Activated CD4-positive, alpha-beta memory T cell treated with anti-CD3 and anti-CD28 coated beads for 36 hours (primary cell): ENCODE measurements at regions not wholly inside any gene's neighbourhood (a gene's known extent, or its start where the extent isn't known, plus 50 kb on each side); places are given as distances from the start of the nearest gene placed in this dataset.
"Not testable (repeated sequence)": the region's sequence is repeated elsewhere in the genome, so short reads cannot be mapped to it uniquely, and the experiment has no call there.

Source experiments
- CTCF ChIA-PET: fragments of 350-600 bp; sonication (Branson Sonifier 250); formaldehyde crosslinking; loops from one replicate; lab custom pipeline; 2021; ENCODE audit warnings: antibody characterized with exemption, inconsistent platforms; lab: Charles Lee
- POLR2A ChIA-PET: fragments of 350-600 bp; sonication (Branson Sonifier 250); formaldehyde crosslinking; loops from one replicate; lab custom pipeline; 2021; ENCODE audit warnings: antibody characterized with exemption; lab: Charles Lee
- DNase-seq: peaks from one replicate; pipeline ENCODE4 v3.0.0-alpha.2; 2020
- H3K27ac Mint-ChIP-seq: one replicate; pipeline ENCODE4 v1.8.0; 2021; ENCODE audit warnings: mixed read lengths
- H3K27me3 Mint-ChIP-seq: one replicate; pipeline ENCODE4 v1.8.0; 2021; ENCODE audit warnings: mixed read lengths
- H3K36me3 Mint-ChIP-seq: one replicate; pipeline ENCODE4 v1.8.0; 2021; ENCODE audit warnings: mixed read lengths
- H3K4me1 Mint-ChIP-seq: one replicate; pipeline ENCODE4 v1.8.0; 2021; ENCODE audit warnings: low read depth, mixed read lengths
- H3K4me3 Mint-ChIP-seq: one replicate; pipeline ENCODE4 v1.8.0; 2021; ENCODE audit warnings: mild to moderate bottlenecking, mixed read lengths
- H3K9me3 Mint-ChIP-seq: one replicate; pipeline ENCODE4 v1.8.0; 2021; ENCODE audit warnings: mixed read lengths
- intact Hi-C: fragments of 100-400 bp; cut with micrococcal nuclease; formaldehyde crosslinking; loops from one replicate; pipeline ENCODE4 v1.15.1; 2023

DNA sequence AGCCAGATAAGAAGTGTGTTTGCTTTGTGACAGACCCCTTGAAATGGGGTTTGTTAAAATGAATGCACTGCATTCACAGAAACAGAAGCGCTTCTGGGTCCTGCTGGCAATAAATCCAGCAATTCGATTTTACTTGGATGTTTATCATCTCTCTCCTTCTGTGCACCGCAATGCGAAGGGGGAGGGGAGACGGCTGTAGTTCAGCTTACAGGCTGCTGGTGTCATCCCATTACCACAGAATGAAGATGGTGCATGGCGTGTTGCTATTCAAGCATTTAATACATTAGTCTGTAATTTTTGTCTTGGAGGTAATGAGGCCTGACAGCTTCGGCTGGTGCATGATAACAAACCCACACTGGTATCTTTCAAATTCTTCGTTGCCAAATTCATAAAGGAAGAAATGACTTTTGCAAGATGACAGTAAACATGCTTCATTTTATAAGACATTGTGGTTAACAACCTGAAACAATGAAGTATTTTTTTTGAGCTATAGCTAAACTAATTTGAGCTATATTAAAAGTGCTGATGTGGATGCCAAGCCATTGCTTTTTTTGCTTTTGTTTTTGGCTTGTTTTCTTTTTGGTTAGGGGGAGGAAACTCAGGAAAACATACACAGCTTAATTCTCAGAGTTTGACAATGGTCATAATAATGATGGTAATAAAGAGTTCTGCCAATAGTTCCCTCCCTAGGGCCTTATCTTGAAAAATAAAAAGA lies 418.3 kb downstream of the OTOL1 start:
- POLR2A ChIA-PET, result no interaction called here
- intact Hi-C loops, result no loop called here
- Mint-ChIP-seq H3K27ac (no peak overlapping the region), H3K36me3 (no peaks in the 10 kb centered on the region), H3K4me3 (no peak overlapping the region), H3K9me3 (peaks cover 5% of the 10 kb centered on the region), H3K27me3 (no peaks in the 10 kb centered on the region), H3K4me1 (no peaks in the 10 kb centered on the region)
- DNase-seq, result no peak
- CTCF ChIA-PET, result no interaction called here

DNA sequence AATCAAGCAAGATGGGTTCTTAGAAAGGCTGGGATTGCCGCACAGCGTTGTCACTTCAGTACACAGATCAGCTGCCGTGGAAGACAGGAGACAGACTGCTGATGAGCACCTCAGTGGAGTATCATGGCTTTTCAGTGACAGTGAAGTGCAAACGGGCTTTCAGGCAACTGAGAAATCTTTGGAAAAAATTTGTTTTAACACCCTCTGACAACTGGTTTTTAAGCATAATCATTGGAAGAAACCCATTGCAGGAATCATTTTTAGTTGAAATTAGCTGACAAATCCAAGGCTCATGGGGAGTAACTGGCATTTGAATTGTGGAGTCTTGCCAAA lies 418.8 kb downstream of the OTOL1 start:
- intact Hi-C loops, result no loop called here
- Mint-ChIP-seq H3K4me3 (no peak overlapping the region), H3K4me1 (no peaks in the 10 kb centered on the region), H3K9me3 (peaks cover 5% of the 10 kb centered on the region), H3K27ac (no peak overlapping the region), H3K36me3 (no peaks in the 10 kb centered on the region), H3K27me3 (no peaks in the 10 kb centered on the region)
- DNase-seq, result no peak
- POLR2A ChIA-PET, result no interaction called here
- CTCF ChIA-PET, result no interaction called here

DNA sequence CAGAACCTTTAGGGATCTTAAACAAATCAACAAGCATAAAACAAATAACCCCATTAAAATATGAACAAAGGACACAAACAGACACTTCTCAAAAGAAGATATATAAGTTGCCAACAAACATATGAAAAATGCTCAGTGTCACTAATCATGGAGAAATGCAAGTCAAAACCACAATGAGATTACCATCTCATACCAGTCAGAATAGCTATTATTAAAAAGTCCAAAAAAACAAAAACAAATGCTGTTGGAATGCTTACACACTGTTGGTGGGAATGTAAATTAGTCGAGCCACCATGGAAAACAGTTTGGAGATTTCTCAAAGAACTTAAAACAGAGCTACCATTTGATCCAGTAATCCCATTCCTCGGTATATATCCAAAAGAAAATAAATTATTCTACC lies 423.6 kb downstream of the OTOL1 start:
- Mint-ChIP-seq H3K4me1 (no peaks in the 10 kb centered on the region), H3K9me3 (peaks cover 12% of the 10 kb centered on the region), H3K36me3 (no peaks in the 10 kb centered on the region), H3K27me3 (no peaks in the 10 kb centered on the region), H3K4me3 (no peak overlapping the region), H3K27ac (no peak overlapping the region)
- intact Hi-C loops, result no loop called here
- POLR2A ChIA-PET, result no interaction called here
- CTCF ChIA-PET, result no interaction called here
- no peak for DNase-seq

DNA sequence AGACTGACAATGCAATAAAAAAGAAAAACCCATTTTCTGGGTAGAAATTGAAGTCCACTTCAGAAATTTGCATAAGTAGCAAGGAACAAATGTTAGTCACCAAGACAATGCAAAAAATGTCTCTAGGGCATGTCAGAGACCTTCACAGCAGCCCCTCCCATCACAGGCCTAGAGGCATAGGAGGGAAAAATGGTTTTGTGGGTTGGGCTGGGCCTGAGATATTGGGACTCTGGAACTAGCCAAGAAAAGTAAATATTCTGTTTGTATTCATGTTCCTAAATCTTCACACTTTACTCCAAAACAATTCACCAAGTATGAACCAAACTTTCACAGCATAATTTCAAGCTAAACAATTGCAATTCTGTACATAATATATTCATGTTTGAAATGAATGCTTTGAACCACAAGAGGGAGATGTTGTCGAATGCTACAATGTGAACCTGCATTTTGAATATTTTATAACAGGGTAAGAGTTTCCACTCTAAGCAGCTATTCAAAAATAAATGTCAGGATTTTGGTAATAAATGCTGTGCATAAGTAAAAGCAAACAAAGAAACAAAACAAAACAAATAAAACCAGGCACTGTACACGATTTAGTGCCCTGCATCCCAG lies 429.2 kb downstream of the OTOL1 start:
- ChIA-PET POLR2A (no interaction called here), CTCF (no interaction called here)
- peaks cover 12% of the 10 kb centered on the region for H3K9me3 Mint-ChIP-seq
- H3K4me1 Mint-ChIP-seq, result no peaks in the 10 kb centered on the region
- intact Hi-C loops, result no loop called here
- no peak overlapping the region for H3K27ac Mint-ChIP-seq
- no peak for DNase-seq
- H3K36me3 Mint-ChIP-seq, result no peaks in the 10 kb centered on the region
- H3K4me3 Mint-ChIP-seq, result no peak overlapping the region
- no peaks in the 10 kb centered on the region for H3K27me3 Mint-ChIP-seq

DNA sequence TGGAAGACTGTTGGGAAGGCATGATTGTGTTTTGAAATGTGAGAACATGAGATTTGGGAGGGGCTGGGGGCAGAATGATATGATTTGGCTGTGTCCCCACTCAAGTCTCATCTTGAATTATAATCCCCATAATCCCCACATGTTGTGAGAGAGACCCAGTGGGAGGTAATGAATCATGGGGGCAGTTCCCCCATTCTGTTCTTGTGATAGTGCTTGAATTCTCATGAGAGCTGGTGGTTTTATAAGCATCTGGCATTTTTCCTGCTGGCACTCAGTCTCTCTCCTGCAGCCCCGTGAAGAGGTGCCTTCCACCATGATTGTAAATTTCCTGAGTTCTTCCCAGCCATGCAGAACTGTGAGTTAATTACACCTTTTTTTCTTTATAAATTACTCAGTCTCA lies 430.5 kb downstream of the OTOL1 start:
- intact Hi-C loops, result no loop called here
- Mint-ChIP-seq H3K27me3 (no peaks in the 10 kb centered on the region), H3K9me3 (peaks cover 8% of the 10 kb centered on the region), H3K36me3 (no peaks in the 10 kb centered on the region), H3K27ac (no peak overlapping the region), H3K4me3 (no peak overlapping the region), H3K4me1 (no peaks in the 10 kb centered on the region)
- POLR2A ChIA-PET, result no interaction called here
- DNase-seq, result no peak
- CTCF ChIA-PET, result no interaction called here

DNA sequence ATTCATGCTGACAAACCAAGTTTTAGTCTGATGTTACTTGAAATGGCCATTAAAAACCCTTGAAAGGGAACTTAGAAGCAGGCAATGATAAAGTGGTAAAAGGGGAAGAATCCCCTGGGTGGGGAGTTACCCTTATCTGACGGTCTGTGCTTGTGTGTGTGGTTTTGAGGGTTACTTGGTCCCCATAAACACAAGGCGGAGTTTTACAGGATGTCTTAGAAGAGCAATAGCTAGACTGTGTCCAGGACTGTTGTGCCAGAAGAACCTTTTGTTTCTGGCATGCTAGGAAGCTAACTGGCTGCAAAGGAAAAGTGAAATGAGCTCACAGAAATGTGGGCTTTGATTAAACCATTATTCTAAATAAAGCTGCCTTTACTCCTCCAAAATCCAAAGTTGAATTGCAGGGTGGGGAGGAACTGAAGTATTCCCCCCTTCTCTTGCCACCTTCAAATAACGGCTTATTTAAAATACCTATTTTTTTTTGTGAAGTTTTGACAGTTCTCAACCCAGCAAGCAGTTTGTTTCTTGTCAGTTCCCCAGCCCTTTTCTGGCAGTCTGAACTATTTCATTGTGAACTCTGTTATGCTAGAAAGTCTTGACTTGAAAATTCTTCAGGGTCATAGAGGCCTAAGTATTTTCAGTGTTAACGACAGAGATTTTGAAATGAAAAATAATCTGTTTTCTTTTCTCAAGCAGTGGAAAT lies 443.5 kb downstream of the OTOL1 start:
- H3K9me3 Mint-ChIP-seq, result peaks cover 8% of the 10 kb centered on the region

DNA sequence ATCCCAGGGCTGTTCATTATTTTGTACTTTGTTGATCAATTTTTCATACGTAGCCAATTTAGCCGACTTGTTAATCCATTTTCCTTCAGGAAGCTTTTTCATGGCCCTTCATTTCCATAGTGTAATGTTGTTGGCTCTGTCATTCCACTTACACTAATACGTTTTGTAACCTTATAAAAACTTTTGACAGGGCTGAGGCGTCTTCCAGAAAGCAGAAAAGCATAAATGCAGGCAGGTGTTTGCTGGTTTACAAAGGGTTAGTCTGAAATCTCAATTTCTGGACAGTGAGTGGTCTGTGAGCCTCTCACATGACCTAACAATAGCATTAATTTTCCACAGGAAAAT lies 444.0 kb downstream of the OTOL1 start:
- no peak overlapping the region for H3K4me3 Mint-ChIP-seq
- ChIA-PET POLR2A (no interaction called here), CTCF (no interaction called here)
- H3K4me1 Mint-ChIP-seq, result no peaks in the 10 kb centered on the region
- DNase-seq, result no peak
- no peaks in the 10 kb centered on the region for H3K27me3 Mint-ChIP-seq
- intact Hi-C loops, result no loop called here
- H3K27ac Mint-ChIP-seq, result no peak overlapping the region
- peaks cover 7% of the 10 kb centered on the region for H3K9me3 Mint-ChIP-seq
- H3K36me3 Mint-ChIP-seq, result no peaks in the 10 kb centered on the region

More for the DNA sequence above, 443.5 kb downstream of the OTOL1 start:
- Mint-ChIP-seq H3K4me3 (no peak overlapping the region), H3K27me3 (no peaks in the 10 kb centered on the region), H3K4me1 (no peaks in the 10 kb centered on the region), H3K36me3 (no peaks in the 10 kb centered on the region), H3K27ac (no peak overlapping the region)
- ChIA-PET CTCF (no interaction called here), POLR2A (no interaction called here)
- no peak for DNase-seq
- intact Hi-C loops, result no loop called here

DNA sequence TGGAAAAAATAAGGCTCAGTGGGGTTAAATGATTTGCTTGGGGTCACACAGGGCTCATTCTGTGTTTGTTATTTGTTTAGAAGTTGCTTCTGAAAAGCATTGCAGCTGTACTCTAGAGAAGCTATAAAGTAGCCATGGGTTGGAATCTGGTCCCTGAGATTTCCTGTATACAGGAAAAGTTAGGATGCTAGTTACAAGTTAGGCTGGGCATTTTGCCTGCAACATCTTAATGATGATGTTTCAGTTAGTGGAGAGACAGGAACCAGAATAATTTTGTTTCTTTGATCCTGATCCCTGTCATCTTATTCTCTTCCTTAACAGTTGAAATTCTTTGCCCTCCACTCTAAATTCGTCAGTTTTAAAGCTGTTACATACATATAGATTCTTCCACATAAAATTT lies 445.3 kb downstream of the OTOL1 start:
- POLR2A ChIA-PET, result no interaction called here
- H3K4me3 Mint-ChIP-seq, result no peak overlapping the region
- intact Hi-C loops, result no loop called here
- peaks cover 3% of the 10 kb centered on the region for H3K9me3 Mint-ChIP-seq
- CTCF ChIA-PET, result no interaction called here
- no peaks in the 10 kb centered on the region for H3K36me3 Mint-ChIP-seq
- no peaks in the 10 kb centered on the region for H3K27me3 Mint-ChIP-seq
- H3K4me1 Mint-ChIP-seq, result no peaks in the 10 kb centered on the region
- no peak for DNase-seq
- H3K27ac Mint-ChIP-seq, result no peak overlapping the region

DNA sequence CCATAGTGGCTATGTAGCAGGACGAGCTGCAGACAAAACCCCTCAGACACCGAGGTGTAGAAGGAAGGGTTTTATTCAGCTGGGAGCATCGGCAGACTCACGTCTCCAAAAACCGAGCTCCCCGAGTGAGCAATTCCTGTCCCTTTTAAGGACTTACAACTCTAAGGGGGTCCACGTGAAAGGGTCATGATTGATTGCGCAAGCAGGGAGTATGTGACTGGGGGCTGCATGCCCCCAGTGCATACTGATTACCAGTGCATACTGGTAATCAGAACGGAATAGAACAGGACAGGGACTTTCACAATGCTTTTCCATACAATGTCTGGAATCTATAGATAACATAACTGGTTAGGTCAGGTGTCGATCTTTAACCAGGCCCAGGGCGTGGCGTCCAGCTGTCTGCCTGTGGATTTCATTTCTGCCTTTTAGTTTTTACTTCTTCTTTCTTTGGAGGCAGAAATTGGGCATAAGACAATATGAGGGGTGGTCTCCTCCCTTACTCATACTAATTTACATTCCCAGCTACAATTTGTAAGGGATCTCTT lies 447.3 kb downstream of the OTOL1 start:
- H3K9me3 Mint-ChIP-seq, H3K27ac Mint-ChIP-seq, H3K4me1 Mint-ChIP-seq, intact Hi-C loops, H3K4me3 Mint-ChIP-seq, H3K36me3 Mint-ChIP-seq, H3K27me3 Mint-ChIP-seq, DNase-seq, POLR2A ChIA-PET, CTCF ChIA-PET: not testable (repeated sequence)

DNA sequence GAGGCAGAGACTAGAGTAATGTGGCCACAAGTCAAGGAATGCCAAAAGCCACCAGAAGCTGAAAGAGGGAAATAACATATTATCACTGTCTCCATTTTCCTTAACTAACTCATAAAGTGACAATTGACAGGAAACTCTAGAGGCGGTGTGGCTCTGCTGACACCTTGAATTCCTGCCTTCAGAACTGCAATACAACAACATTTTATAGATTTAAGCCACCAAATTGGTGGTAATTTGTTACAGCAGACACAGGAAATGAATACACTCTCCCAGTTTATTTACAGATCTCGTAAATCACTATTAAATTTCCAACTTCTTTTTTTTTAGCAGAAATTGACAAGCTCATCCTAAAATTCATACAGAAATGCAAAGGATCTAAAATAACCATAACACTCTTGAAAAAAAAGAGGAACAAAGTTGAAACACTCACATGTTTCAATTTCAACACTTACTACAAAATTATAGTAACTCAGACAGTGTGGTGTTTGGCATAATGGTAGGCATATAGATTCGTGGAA lies 449.9 kb downstream of the OTOL1 start:
- ChIA-PET CTCF (no interaction called here), POLR2A (no interaction called here)
- Mint-ChIP-seq H3K4me1 (no peaks in the 10 kb centered on the region), H3K27me3 (no peaks in the 10 kb centered on the region), H3K9me3 (peaks cover 10% of the 10 kb centered on the region), H3K36me3 (no peaks in the 10 kb centered on the region), H3K27ac (no peak overlapping the region), H3K4me3 (no peak overlapping the region)
- intact Hi-C loops, result no loop called here
- DNase-seq, result no peak

DNA sequence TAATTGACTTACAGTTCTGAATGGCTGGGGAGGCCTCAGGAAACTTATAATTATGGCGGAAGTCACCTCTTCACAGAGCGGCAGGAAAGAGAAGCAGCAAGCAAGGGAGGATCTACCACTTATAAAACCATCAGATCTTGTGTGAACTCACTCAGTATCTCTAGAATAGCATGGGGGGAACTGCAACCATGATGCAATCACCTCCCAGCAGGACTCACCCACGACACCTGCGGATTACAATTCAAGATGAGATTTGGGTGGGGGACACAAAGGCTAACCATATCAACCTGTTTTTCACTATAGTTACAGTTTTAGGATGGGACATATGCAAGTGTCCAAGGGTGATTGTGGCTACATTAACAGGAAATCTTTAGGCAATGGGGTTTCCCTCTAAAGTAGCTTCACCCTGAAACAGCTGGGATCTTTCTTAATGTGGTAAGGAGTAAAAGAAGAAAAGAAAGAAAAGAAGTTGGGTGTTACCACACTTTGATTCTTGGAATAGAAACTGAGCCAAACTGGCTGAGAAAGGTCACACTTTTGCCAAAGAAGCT lies 453.8 kb downstream of the OTOL1 start:
- ChIA-PET POLR2A (no interaction called here), CTCF (no interaction called here)
- intact Hi-C loops, result no loop called here
- no peak overlapping the region for H3K4me3 Mint-ChIP-seq
- H3K4me1 Mint-ChIP-seq, result no peaks in the 10 kb centered on the region
- no peak overlapping the region for H3K27ac Mint-ChIP-seq
- H3K9me3 Mint-ChIP-seq, result peaks cover 9% of the 10 kb centered on the region
- no peaks in the 10 kb centered on the region for H3K36me3 Mint-ChIP-seq
- DNase-seq, result no peak
- no peaks in the 10 kb centered on the region for H3K27me3 Mint-ChIP-seq

DNA sequence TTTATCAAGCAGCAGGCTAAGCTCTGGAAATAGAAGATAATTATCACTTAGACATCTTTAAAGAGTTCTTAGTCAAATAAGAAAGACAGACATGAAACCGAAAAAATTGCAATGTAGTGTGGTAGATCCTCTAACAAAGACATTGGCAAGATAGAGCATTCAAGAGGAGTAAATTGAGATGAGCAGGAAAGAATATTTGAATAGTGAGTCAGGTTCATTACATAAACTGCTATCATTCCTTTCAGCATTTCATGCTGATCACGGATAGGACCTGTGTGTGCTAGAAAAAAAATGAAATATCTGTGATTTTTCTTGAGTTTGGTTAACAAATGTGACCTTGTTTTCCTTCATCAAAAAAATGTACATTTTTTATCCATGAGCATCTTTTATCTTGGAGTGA lies 460.9 kb downstream of the OTOL1 start:
- intact Hi-C loops, result no loop called here
- peaks cover 2% of the 10 kb centered on the region for H3K9me3 Mint-ChIP-seq
- no peak for DNase-seq
- H3K4me3 Mint-ChIP-seq, result no peak overlapping the region
- ChIA-PET CTCF (no interaction called here), POLR2A (no interaction called here)
- no peaks in the 10 kb centered on the region for H3K36me3 Mint-ChIP-seq
- H3K27ac Mint-ChIP-seq, result no peak overlapping the region
- no peaks in the 10 kb centered on the region for H3K27me3 Mint-ChIP-seq
- no peaks in the 10 kb centered on the region for H3K4me1 Mint-ChIP-seq
